GM18951 (cell line): ENCODE measurements at regions not wholly inside any gene's neighbourhood (a gene's known extent, or its start where the extent isn't known, plus 50 kb on each side); places are given as distances from the start of the nearest gene placed in this dataset.

Experiments used
- POLR2A ChIP-seq: IDR thresholded peaks from 4 replicates; pipeline ENCODE4 v1.6.1; 2011; ENCODE audit warnings: mild to moderate bottlenecking; ENCODE audit not compliant: insufficient read length, insufficient read depth; ENCODE audit errors: extremely low read depth
- in situ Hi-C: fragments of 300-500 bp; cut with MboI; formaldehyde crosslinking; loops from one replicate; pipeline ENCODE4 v1.12.0; 2022; ENCODE audit warnings: low sequenced_read_pairs, mixed read lengths, inconsistent platforms; ENCODE audit not compliant: unreplicated experiment

GRCh38 chr13:39803156-39803555, 147.7 kb downstream of the COG6 start:
- no peak for TF ChIP-seq POLR2A
- in situ Hi-C loops = no loop called here

DNA sequence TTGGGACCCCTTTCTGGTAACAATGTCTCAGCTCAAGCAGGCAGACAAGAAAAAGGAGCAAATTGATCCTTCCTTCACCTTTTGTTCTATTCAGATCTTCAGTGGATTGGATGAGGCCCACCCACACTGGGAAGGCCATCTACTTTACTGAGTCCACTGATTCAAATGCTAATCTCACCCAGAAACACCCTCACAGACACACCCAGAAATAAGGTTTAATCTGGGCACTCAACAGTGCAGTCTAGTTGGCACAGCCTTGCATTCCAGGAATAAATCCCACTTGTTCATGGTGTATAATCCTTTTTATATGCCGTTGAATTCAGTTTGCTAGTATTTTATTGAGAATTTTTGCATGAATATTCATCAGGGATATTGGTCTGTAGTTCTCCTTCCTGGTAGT, 148.4 kb downstream of the COG6 start:
- in situ Hi-C loops = no loop called here
- no peak for TF ChIP-seq POLR2A

DNA sequence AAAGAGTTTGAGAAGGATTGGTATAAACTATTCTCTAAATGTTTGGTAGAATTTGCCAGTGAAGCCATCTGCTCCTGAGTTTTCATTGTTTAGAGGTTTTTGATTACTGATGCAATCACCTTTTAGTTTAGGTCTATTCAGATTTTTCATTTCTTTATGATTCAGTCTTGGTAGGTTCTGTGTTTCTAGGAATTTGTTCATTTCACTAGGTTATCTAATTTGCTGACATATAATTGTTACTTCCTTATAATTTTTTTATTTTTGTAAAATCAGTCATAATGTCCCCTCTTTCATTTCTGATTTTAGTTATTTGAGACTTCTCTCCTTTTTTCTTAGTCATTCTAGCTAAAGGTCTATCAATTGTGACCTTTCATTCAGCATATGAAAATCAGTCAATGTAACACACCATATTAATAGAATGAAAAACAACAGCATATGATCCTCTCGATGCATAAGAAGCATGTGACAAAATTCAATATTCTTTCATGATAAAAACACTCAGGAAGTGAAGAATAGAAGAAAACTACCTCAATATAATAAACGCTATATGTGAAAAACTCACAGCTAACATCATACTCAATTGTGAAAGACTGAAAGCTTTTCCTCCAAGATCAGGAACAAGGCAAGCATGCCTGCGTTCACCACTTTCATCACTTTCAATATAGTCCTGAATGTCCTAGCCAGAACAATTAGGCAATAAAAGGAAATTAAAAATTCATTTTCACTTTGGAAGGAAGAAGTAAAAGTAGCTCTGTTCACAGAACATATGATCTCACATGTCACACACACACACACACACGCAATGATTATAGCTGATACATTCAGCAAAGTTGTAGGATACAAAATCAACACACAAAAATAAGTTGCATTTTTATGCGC, 149.1 kb downstream of the COG6 start:
- no peak for TF ChIP-seq POLR2A
- in situ Hi-C loops = no loop called here

DNA sequence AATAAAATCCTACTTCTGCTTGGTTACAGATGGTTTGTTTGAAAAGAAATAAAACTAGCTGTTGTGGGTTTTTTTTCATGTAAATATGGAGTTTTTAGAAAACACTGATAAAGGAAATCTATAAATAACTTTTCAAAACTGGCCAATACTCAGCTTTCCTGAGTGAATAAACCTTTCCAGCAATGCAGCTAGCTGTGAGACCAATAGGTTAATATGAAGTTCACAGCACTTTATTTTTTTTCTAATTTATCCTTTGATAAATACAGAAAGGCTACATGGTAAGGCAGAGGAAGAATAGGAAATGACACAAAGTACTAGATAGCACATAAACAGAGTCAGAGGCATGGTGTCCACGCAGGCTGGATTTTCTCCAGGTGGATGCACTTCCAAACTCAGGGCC, 154.0 kb downstream of the COG6 start:
- in situ Hi-C loops = no loop called here
- TF ChIP-seq POLR2A = no peak

- in situ Hi-C loops = no loop called here
- no peak for TF ChIP-seq POLR2A
Measured at GRCh38 chr13:39810091-39810877, 154.8 kb downstream of the COG6 start.

GRCh38 chr13:39811051-39811450, 155.6 kb downstream of the COG6 start:
- no peak for TF ChIP-seq POLR2A
- in situ Hi-C loops = no loop called here

GRCh38 chr13:39811696-39812095, 156.2 kb downstream of the COG6 start:
- in situ Hi-C loops = no loop called here
- no peak for TF ChIP-seq POLR2A

DNA sequence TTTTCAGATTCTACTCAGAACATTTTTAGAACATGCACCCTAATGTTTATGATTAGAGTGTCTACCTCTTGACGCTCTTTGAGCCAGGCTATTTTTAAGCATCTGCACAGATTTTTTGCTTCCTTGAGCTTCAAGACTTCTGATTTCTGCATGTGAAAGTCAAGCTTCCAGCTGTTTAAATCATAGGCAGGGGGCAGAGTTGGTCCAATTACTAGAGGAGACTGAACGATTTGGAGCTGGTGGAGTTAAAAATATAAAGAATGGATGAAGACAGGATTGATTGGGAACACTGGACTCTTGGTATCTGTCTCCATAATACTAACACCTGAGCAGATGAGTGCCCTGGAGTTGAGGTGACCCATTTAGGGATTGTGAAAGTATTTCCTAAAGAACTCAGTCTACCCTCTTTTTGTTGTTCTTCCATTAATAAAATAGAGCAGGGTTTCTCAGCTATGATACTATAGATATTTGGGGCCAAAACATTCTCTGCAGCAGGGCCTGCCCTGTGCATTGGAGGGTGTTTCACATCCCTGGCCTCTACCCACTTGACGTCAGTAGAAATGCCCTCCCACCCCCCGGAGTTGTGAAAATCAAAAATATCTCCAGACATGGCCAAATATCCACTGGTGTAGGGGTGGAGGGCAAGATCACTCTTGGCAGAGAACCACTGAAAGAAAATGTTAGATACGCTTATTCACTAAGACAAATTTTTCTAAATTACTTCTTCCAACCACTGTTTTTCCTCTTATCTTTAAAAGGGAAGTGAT, 160.1 kb downstream of the COG6 start:
- TF ChIP-seq POLR2A = no peak
- in situ Hi-C loops = no loop called here

DNA sequence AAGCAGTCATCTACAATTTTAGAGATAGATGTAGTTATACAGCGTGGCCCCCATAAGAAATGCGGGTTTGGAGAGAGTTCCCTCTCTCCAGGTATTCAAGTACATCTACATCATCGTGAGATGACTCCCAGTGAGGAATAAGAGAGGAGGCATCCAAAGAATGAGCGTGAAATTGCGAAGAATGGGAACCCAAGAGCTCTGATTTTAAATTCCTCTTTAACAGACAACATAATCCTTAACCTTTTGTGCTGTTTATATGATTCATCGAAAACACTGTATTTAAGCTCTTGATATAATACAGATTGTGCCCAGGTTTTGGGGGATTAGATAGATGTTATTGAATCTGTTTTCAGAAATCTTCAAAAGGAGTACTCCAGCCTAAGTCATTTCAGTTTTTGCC, 161.5 kb downstream of the COG6 start:
- in situ Hi-C loops = no loop called here
- TF ChIP-seq POLR2A = no peak

DNA sequence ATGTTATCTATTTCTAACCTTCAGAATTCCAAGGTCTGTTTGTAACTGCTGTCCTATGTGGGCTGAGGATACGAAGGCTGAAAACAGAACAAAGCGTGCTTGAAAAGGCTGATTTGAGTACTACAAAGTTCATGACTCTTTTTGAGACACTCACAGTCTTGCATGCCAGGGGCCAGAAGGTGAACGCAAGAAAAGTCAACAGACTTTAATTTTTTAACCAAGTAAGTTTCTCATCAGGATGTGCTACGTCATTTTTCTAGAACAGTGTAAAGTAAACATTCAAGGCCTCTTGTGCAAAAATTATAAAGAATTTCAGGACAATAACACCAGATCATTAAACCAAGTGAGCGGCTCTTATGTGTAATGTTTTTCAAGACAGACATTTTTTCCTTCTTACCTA, 163.5 kb downstream of the COG6 start:
- TF ChIP-seq POLR2A = no peak
- in situ Hi-C loops = no loop called here

DNA sequence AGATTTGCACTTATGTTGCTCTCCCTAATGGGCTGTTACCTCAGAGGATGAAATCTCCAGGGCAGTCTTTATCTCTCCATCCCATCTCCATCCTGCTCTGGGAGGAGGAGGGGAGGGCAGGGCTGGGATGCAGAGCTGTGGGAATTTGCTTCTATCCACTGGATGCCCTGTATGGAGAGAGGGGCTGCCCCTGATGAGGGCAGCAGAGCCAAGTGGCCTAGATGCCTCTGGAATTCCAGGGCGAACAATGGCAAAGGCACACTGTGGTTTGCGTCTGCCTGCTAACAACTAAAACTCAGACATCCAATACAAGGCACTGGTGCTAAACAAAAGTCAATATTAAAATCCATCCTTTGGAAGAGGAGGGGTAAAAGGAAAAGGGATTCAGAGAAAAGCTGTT, 165.1 kb downstream of the COG6 start:
- in situ Hi-C loops = no loop called here
- TF ChIP-seq POLR2A = no peak

DNA sequence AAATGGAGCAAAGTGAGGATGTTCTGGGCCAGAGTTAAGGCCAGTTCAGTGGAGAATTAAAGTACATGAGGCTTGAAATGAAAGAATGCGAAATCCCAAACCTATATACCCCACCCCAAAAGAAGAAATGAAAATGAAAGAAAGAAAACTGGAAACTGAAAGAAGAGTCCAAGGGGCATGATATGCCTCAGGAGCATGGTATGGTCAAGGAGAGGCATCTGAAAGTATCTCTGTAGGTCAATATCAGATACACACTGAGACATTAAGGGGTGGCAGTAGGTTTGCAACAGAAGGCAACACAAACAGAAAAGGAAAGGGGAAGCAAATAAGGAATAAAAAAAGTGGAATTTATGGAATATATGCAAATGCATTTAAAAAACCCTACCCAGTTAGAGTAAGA, 166.5 kb downstream of the COG6 start:
- TF ChIP-seq POLR2A = no peak
- in situ Hi-C loops = no loop called here

GRCh38 chr13:39822437-39822836, 167.0 kb downstream of the COG6 start:
- in situ Hi-C loops = no loop called here
- TF ChIP-seq POLR2A = no peak
